ENCODE measurements at regions not wholly inside any gene's neighbourhood (a gene's known extent, or its start where the extent isn't known, plus 50 kb on each side); places are given as distances from the start of the nearest gene placed in this dataset.

GRCh38 chr16:58940609-58941008 is 206.5 kb upstream of the GOT2 start:
- no peak overlapping the region for H3K4me3 ChIP-seq (ENCODE audit: low read depth in 1 of 3, low read length in 3 of 3)
- no peaks in the 10 kb centered on the region for H3K36me3 ChIP-seq (ENCODE audit: control insufficient read depth in 3 of 3, insufficient read depth in 2 of 3, low read depth in 1 of 3, low read length in 3 of 3)
- no peaks in the 10 kb centered on the region for H3K27me3 ChIP-seq (ENCODE audit: control insufficient read depth in 3 of 3, insufficient read depth in 3 of 3, low read length in 3 of 3)
- no peaks in the 10 kb centered on the region for H3K4me1 ChIP-seq (ENCODE audit: control insufficient read depth in 3 of 3, insufficient read depth in 2 of 3, low read depth in 1 of 3, low read length in 2 of 3)
- FAIRE-seq (no peak), DNase-seq (no peak)
- H3K27ac ChIP-seq (ENCODE audit: low read depth in 1 of 3, low read length in 2 of 3) = no peak overlapping the region
- 63 to 84% (median 80%) methylated on average over 2 of the region's 2 CpGs for WGBS, 3 donors
- no peaks in the 10 kb centered on the region for H3K9me3 ChIP-seq (ENCODE audit: control insufficient read depth in 2 of 2, insufficient read depth in 1 of 2, low read depth in 1 of 2, low read length in 1 of 2)

- H3K27me3 ChIP-seq (ENCODE audit: control insufficient read depth in 3 of 3, insufficient read depth in 3 of 3, low read length in 3 of 3) = no peaks in the 10 kb centered on the region
- H3K4me1 ChIP-seq (ENCODE audit: control insufficient read depth in 3 of 3, insufficient read depth in 2 of 3, low read depth in 1 of 3, low read length in 2 of 3) = no peaks in the 10 kb centered on the region
- no peak for DNase-seq
- 36 to 44% (median 43%) methylated on average over 7 of the region's 7 CpGs for WGBS, 3 donors
- no peaks in the 10 kb centered on the region for H3K9me3 ChIP-seq (ENCODE audit: control insufficient read depth in 2 of 2, insufficient read depth in 1 of 2, low read depth in 1 of 2, low read length in 1 of 2)
- no peak overlapping the region for H3K4me3 ChIP-seq (ENCODE audit: low read depth in 1 of 3, low read length in 3 of 3)
- no peak overlapping the region for H3K27ac ChIP-seq (ENCODE audit: low read depth in 1 of 3, low read length in 2 of 3)
- H3K36me3 ChIP-seq (ENCODE audit: control insufficient read depth in 3 of 3, insufficient read depth in 2 of 3, low read depth in 1 of 3, low read length in 3 of 3) = no peaks in the 10 kb centered on the region
- no peak for FAIRE-seq
Observed at GRCh38 chr16:58938811-58939210, 204.7 kb upstream of the GOT2 start.

GRCh38 chr16:58937661-58938060 is 203.5 kb upstream of the GOT2 start:
- Histone ChIP-seq H3K36me3 (ENCODE audit: control insufficient read depth in 3 of 3, insufficient read depth in 2 of 3, low read depth in 1 of 3, low read length in 3 of 3) (no peaks in the 10 kb centered on the region), H3K4me3 (ENCODE audit: low read depth in 1 of 3, low read length in 3 of 3) (no peak overlapping the region), H3K27ac (ENCODE audit: low read depth in 1 of 3, low read length in 2 of 3) (no peak overlapping the region), H3K4me1 (ENCODE audit: control insufficient read depth in 3 of 3, insufficient read depth in 2 of 3, low read depth in 1 of 3, low read length in 2 of 3) (no peaks in the 10 kb centered on the region), H3K9me3 (ENCODE audit: control insufficient read depth in 2 of 2, insufficient read depth in 1 of 2, low read depth in 1 of 2, low read length in 1 of 2) (no peaks in the 10 kb centered on the region), H3K27me3 (ENCODE audit: control insufficient read depth in 3 of 3, insufficient read depth in 3 of 3, low read length in 3 of 3) (no peaks in the 10 kb centered on the region)
- 49 to 55% (median 51%) methylated on average over 5 of the region's 5 CpGs for WGBS, 3 donors
- FAIRE-seq (no peak), DNase-seq (no peak)

- Histone ChIP-seq H3K36me3 (ENCODE audit: control insufficient read depth in 3 of 3, insufficient read depth in 2 of 3, low read depth in 1 of 3, low read length in 3 of 3) (no peaks in the 10 kb centered on the region), H3K4me1 (ENCODE audit: control insufficient read depth in 3 of 3, insufficient read depth in 2 of 3, low read depth in 1 of 3, low read length in 2 of 3) (no peaks in the 10 kb centered on the region), H3K9me3 (ENCODE audit: control insufficient read depth in 2 of 2, insufficient read depth in 1 of 2, low read depth in 1 of 2, low read length in 1 of 2) (no peaks in the 10 kb centered on the region), H3K27me3 (ENCODE audit: control insufficient read depth in 3 of 3, insufficient read depth in 3 of 3, low read length in 3 of 3) (no peaks in the 10 kb centered on the region), H3K27ac (ENCODE audit: low read depth in 1 of 3, low read length in 2 of 3) (no peak overlapping the region), H3K4me3 (ENCODE audit: low read depth in 1 of 3, low read length in 3 of 3) (no peak overlapping the region)
- FAIRE-seq = no peak
- DNase-seq = no peak
- 67 to 76% (median 71%) methylated on average over 3 of the region's 3 CpGs for WGBS, 3 donors
Observed at GRCh38 chr16:58933186-58933585, 199.1 kb upstream of the GOT2 start.

GRCh38 chr16:58931436-58931835 is 197.3 kb upstream of the GOT2 start:
- Histone ChIP-seq H3K27ac (ENCODE audit: low read depth in 1 of 3, low read length in 2 of 3) (no peak overlapping the region), H3K36me3 (ENCODE audit: control insufficient read depth in 3 of 3, insufficient read depth in 2 of 3, low read depth in 1 of 3, low read length in 3 of 3) (no peaks in the 10 kb centered on the region), H3K27me3 (ENCODE audit: control insufficient read depth in 3 of 3, insufficient read depth in 3 of 3, low read length in 3 of 3) (no peaks in the 10 kb centered on the region), H3K4me1 (ENCODE audit: control insufficient read depth in 3 of 3, insufficient read depth in 2 of 3, low read depth in 1 of 3, low read length in 2 of 3) (no peaks in the 10 kb centered on the region), H3K4me3 (ENCODE audit: low read depth in 1 of 3, low read length in 3 of 3) (no peak overlapping the region), H3K9me3 (ENCODE audit: control insufficient read depth in 2 of 2, insufficient read depth in 1 of 2, low read depth in 1 of 2, low read length in 1 of 2) (no peaks in the 10 kb centered on the region)
- 68 to 73% (median 72%) methylated on average over 4 of the region's 4 CpGs for WGBS, 3 donors
- DNase-seq (no peak), FAIRE-seq (no peak)

GRCh38 chr16:58923094-58923493 is 189.0 kb upstream of the GOT2 start:
- H3K27me3 ChIP-seq (ENCODE audit: control insufficient read depth in 3 of 3, insufficient read depth in 3 of 3, low read length in 3 of 3) = no peaks in the 10 kb centered on the region
- H3K36me3 ChIP-seq (ENCODE audit: control insufficient read depth in 3 of 3, insufficient read depth in 2 of 3, low read depth in 1 of 3, low read length in 3 of 3) = no peaks in the 10 kb centered on the region
- no peak overlapping the region for H3K4me3 ChIP-seq (ENCODE audit: low read depth in 1 of 3, low read length in 3 of 3)
- DNase-seq (no peak), FAIRE-seq (no peak)
- 88 to 90% (median 88%) methylated on average over 2 of the region's 2 CpGs for WGBS, 3 donors
- H3K27ac ChIP-seq (ENCODE audit: low read depth in 1 of 3, low read length in 2 of 3) = no peak overlapping the region
- peaks cover 0 to 3% of the 10 kb centered on the region in 2 donors for H3K9me3 ChIP-seq (ENCODE audit: control insufficient read depth in 2 of 2, insufficient read depth in 1 of 2, low read depth in 1 of 2, low read length in 1 of 2)
- H3K4me1 ChIP-seq (ENCODE audit: control insufficient read depth in 3 of 3, insufficient read depth in 2 of 3, low read depth in 1 of 3, low read length in 2 of 3) = no peaks in the 10 kb centered on the region

GRCh38 chr16:58913456-58913855 is 179.3 kb upstream of the GOT2 start:
- Histone ChIP-seq H3K4me3 (ENCODE audit: low read depth in 1 of 3, low read length in 3 of 3) (no peak overlapping the region), H3K36me3 (ENCODE audit: control insufficient read depth in 3 of 3, insufficient read depth in 2 of 3, low read depth in 1 of 3, low read length in 3 of 3) (no peaks in the 10 kb centered on the region), H3K4me1 (ENCODE audit: control insufficient read depth in 3 of 3, insufficient read depth in 2 of 3, low read depth in 1 of 3, low read length in 2 of 3) (no peaks in the 10 kb centered on the region), H3K27me3 (ENCODE audit: control insufficient read depth in 3 of 3, insufficient read depth in 3 of 3, low read length in 3 of 3) (no peaks in the 10 kb centered on the region), H3K27ac (ENCODE audit: low read depth in 1 of 3, low read length in 2 of 3) (no peak overlapping the region), H3K9me3 (ENCODE audit: control insufficient read depth in 2 of 2, insufficient read depth in 1 of 2, low read depth in 1 of 2, low read length in 1 of 2) (no peaks in the 10 kb centered on the region)
- DNase-seq = no peak
- WGBS, 3 donors = 83 to 96% (median 95%) methylated on average over 4 of the region's 4 CpGs
- no peak for FAIRE-seq

GRCh38 chr16:58912571-58912970 is 178.5 kb upstream of the GOT2 start:
- no peak overlapping the region for H3K27ac ChIP-seq (ENCODE audit: low read depth in 1 of 3, low read length in 2 of 3)
- no peaks in the 10 kb centered on the region for H3K4me1 ChIP-seq (ENCODE audit: control insufficient read depth in 3 of 3, insufficient read depth in 2 of 3, low read depth in 1 of 3, low read length in 2 of 3)
- no peak for FAIRE-seq

GRCh38 chr16:58906981-58907715 is 173.0 kb upstream of the GOT2 start:
- WGBS, 3 donors = 80 to 87% (median 84%) methylated on average over 8 of the region's 8 CpGs
- no peaks in the 10 kb centered on the region for H3K36me3 ChIP-seq (ENCODE audit: control insufficient read depth in 3 of 3, insufficient read depth in 2 of 3, low read depth in 1 of 3, low read length in 3 of 3)
- FAIRE-seq = no peak

More at GRCh38 chr16:58912571-58912970, 178.5 kb upstream of the GOT2 start:
- no peaks in the 10 kb centered on the region for H3K27me3 ChIP-seq (ENCODE audit: control insufficient read depth in 3 of 3, insufficient read depth in 3 of 3, low read length in 3 of 3)
- no peaks in the 10 kb centered on the region for H3K9me3 ChIP-seq (ENCODE audit: control insufficient read depth in 2 of 2, insufficient read depth in 1 of 2, low read depth in 1 of 2, low read length in 1 of 2)
- DNase-seq = no peak
- H3K36me3 ChIP-seq (ENCODE audit: control insufficient read depth in 3 of 3, insufficient read depth in 2 of 3, low read depth in 1 of 3, low read length in 3 of 3) = no peaks in the 10 kb centered on the region
- H3K4me3 ChIP-seq (ENCODE audit: low read depth in 1 of 3, low read length in 3 of 3) = no peak overlapping the region

More at GRCh38 chr16:58906981-58907715, 173.0 kb upstream of the GOT2 start:
- no peak for DNase-seq
- no peak overlapping the region for H3K4me3 ChIP-seq (ENCODE audit: low read depth in 1 of 3, low read length in 3 of 3)
- no peaks in the 10 kb centered on the region for H3K27me3 ChIP-seq (ENCODE audit: control insufficient read depth in 3 of 3, insufficient read depth in 3 of 3, low read length in 3 of 3)
- H3K4me1 ChIP-seq (ENCODE audit: control insufficient read depth in 3 of 3, insufficient read depth in 2 of 3, low read depth in 1 of 3, low read length in 2 of 3) = no peaks in the 10 kb centered on the region
- no peak overlapping the region for H3K27ac ChIP-seq (ENCODE audit: low read depth in 1 of 3, low read length in 2 of 3)
- no peaks in the 10 kb centered on the region for H3K9me3 ChIP-seq (ENCODE audit: control insufficient read depth in 2 of 2, insufficient read depth in 1 of 2, low read depth in 1 of 2, low read length in 1 of 2)

Data from small intestine (tissue), 7 donors.